Keratinocyte (primary cell): ENCODE measurements at regions not wholly inside any gene's neighbourhood (a gene's known extent, or its start where the extent isn't known, plus 50 kb on each side); places are given as distances from the start of the nearest gene placed in this dataset.

Experiments used
- DNase-seq: peaks from one replicate; pipeline ENCODE4 v3.0.0-alpha.2; 2011; ENCODE audit warnings: low read depth, missing footprints, low spot score
- FAIRE-seq: peaks from 2 replicates; lab custom pipeline; 2011; peaks lifted over from hg19 to GRCh38; lab: Jason Lieb, UNC
- H2AFZ ChIP-seq: 2 replicates; pipeline ENCODE4 v1.6.0; 2012; ENCODE audit warnings: low read length, control low read depth, inconsistent platforms; ENCODE audit not compliant: control insufficient read depth
- H3K27ac ChIP-seq: 2 replicates; pipeline ENCODE4 v1.5.1; 2011; ENCODE audit warnings: low read length; ENCODE audit not compliant: control insufficient read depth, insufficient read depth
- H3K27me3 ChIP-seq: 3 replicates; pipeline ENCODE4 v1.6.0; 2011; ENCODE audit warnings: low read length; ENCODE audit not compliant: control insufficient read depth, insufficient read depth; ENCODE audit errors: extremely low read depth
- H3K36me3 ChIP-seq, 2 experiments: 2 replicates in 1 of 2; 3 replicates in 1 of 2; pipeline ENCODE4 v1.5.1; 2011; ENCODE audit warnings: low read length in 2 of 2, mild to moderate bottlenecking in 1 of 2; ENCODE audit not compliant: control insufficient read depth in 2 of 2, insufficient read depth in 2 of 2; ENCODE audit errors: extremely low read depth in 1 of 2
- H3K4me1 ChIP-seq: 3 replicates; pipeline ENCODE4 v1.5.1; 2011; ENCODE audit warnings: low read length; ENCODE audit not compliant: control insufficient read depth, insufficient read depth; ENCODE audit errors: extremely low read depth
- H3K4me2 ChIP-seq: 3 replicates; pipeline ENCODE4 v1.6.0; 2011; ENCODE audit warnings: low read depth, low read length; ENCODE audit not compliant: control insufficient read depth, insufficient read depth; ENCODE audit errors: extremely low read depth
- H3K4me3 ChIP-seq, 3 experiments: fragments of 200-600 bp in 1 of 3; sonication (generic) in 1 of 3; 2 replicates in 2 of 3; 3 replicates in 1 of 3; pipeline ENCODE4 v1.5.1; 2011 to 2016; ENCODE audit warnings: low read length in 3 of 3, mild to moderate bottlenecking in 3 of 3, control low read depth in 2 of 3, inconsistent platforms in 1 of 3, low read depth in 1 of 3, mixed read lengths in 1 of 3, mixed run types in 1 of 3, moderate library complexity in 1 of 3; ENCODE audit not compliant: control insufficient read depth in 2 of 3, insufficient read depth in 2 of 3; ENCODE audit errors: extremely low read depth in 1 of 3
- H3K79me2 ChIP-seq: 2 replicates; pipeline ENCODE4 v1.6.0; 2012; ENCODE audit warnings: low read length; ENCODE audit not compliant: control insufficient read depth, insufficient read depth
- H3K9ac ChIP-seq: 3 replicates; pipeline ENCODE4 v1.6.0; 2011; ENCODE audit warnings: low read length; ENCODE audit not compliant: control insufficient read depth, insufficient read depth; ENCODE audit errors: extremely low read depth
- H3K9me1 ChIP-seq: 3 replicates; pipeline ENCODE4 v1.6.0; 2011; ENCODE audit warnings: low read length; ENCODE audit not compliant: control insufficient read depth, insufficient read depth; ENCODE audit errors: extremely low read depth
- H3K9me3 ChIP-seq: 2 replicates; pipeline ENCODE4 v1.5.1; 2012; ENCODE audit warnings: low read depth, low read length; ENCODE audit not compliant: control insufficient read depth
- H4K20me1 ChIP-seq: 3 replicates; pipeline ENCODE4 v1.6.0; 2011; ENCODE audit warnings: low read length; ENCODE audit not compliant: control insufficient read depth, insufficient read depth; ENCODE audit errors: extremely low read depth
- EZH2 ChIP-seq: IDR thresholded peaks from one replicate; pipeline ENCODE4 v1.6.1; 2012; ENCODE audit warnings: inconsistent platforms, mild to moderate bottlenecking, low read length, moderate library complexity
- dilution Hi-C: fragments of 300-500 bp; cut with MboI; formaldehyde crosslinking; loops from one replicate; pipeline ENCODE4 v1.7.0; 2020; ENCODE audit warnings: low sequenced_read_pairs; ENCODE audit not compliant: extremely low pct_ligation_motif_present
- TF ChIP-seq, protein P1 (sequence below), 3 experiments: IDR thresholded peaks in 1 of 3; conservative IDR thresholded peaks in 1 of 3; optimal IDR thresholded peaks in 1 of 3; 2 replicates in 2 of 3; 3 replicates in 1 of 3; pipeline versions ENCODE3 to v1.5.1; 2011; ENCODE audit warnings: low read length in 3 of 3, mild to moderate bottlenecking in 3 of 3, moderate library complexity in 2 of 3, control low read depth in 1 of 3, inconsistent platforms in 1 of 3; ENCODE audit not compliant: insufficient read depth in 2 of 3; ENCODE audit errors: extremely low read depth in 1 of 3

GRCh38 chr9:19939734-19940278 is 151.0 kb upstream of the SLC24A2 start:
- Histone ChIP-seq H3K79me2 (no peaks in the 10 kb centered on the region), H3K27ac (no peak overlapping the region), H3K4me1 (no peaks in the 10 kb centered on the region), H3K4me3 (no peak overlapping the region), H3K27me3 (no peaks in the 10 kb centered on the region), H3K9me3 (no peaks in the 10 kb centered on the region), H3K36me3 (no peaks in the 10 kb centered on the region), H3K9ac (no peak overlapping the region), H4K20me1 (no peaks in the 10 kb centered on the region), H3K9me1 (no peaks in the 10 kb centered on the region), H3K4me2 (no peak overlapping the region), H2AFZ (no peak overlapping the region)
- TF ChIP-seq, protein P1, sequence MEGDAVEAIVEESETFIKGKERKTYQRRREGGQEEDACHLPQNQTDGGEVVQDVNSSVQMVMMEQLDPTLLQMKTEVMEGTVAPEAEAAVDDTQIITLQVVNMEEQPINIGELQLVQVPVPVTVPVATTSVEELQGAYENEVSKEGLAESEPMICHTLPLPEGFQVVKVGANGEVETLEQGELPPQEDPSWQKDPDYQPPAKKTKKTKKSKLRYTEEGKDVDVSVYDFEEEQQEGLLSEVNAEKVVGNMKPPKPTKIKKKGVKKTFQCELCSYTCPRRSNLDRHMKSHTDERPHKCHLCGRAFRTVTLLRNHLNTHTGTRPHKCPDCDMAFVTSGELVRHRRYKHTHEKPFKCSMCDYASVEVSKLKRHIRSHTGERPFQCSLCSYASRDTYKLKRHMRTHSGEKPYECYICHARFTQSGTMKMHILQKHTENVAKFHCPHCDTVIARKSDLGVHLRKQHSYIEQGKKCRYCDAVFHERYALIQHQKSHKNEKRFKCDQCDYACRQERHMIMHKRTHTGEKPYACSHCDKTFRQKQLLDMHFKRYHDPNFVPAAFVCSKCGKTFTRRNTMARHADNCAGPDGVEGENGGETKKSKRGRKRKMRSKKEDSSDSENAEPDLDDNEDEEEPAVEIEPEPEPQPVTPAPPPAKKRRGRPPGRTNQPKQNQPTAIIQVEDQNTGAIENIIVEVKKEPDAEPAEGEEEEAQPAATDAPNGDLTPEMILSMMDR (optimal IDR thresholded peaks at IDR 0.05 in 1 of 3, IDR thresholded peaks at IDR 0.05 in 1 of 3, conservative IDR thresholded peaks at IDR 0.05 in 1 of 3; ENCODE audit: extremely low read depth in 1 of 3, insufficient read depth in 2 of 3, low read length in 3 of 3) = no peak
- no peak for TF ChIP-seq EZH2
- DNase-seq = no peak
- dilution Hi-C loops = loop anchor here (25.0 kb wide), 2 partner anchors 247 to 422 kb away; no protein-coding TSS in a partner anchor
- no peak for FAIRE-seq

DNA sequence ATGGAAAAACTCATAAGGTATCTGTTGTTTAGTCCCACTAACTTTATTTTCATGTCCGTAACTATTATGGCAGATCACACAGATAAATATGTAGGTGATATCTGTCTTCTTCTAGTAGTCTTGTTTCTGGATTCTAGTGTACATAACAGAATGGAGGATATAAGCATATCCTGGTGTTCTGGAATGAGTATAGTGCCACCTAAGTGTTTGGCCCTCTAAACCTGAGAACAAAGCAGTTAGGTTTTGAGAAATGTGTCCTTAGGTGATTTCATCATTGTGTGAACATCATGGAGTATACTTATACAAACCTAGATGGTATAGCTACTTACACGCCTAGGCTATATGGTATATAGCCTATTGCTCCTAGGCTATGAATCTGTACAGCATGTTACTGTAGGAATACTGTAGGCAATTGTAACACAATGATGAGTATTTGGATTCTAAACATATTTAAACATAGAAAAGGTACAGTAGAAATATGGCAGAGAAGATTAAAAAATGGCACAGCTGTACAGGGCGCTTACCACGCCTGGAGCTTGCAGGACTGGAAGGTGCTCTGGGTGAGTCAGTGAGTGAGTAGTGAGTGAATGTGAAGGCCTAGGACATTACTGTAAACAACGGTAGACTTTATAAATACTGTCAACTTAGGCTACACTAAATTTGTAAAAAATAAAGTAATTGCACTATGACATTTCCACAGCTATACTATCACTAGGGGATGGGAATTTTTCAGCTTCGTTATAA is 150.3 kb upstream of the SLC24A2 start:
- no peak overlapping the region for H3K9ac ChIP-seq
- FAIRE-seq = no peak
- TF ChIP-seq, protein P1 (optimal IDR thresholded peaks at IDR 0.05 in 1 of 3, IDR thresholded peaks at IDR 0.05 in 1 of 3, conservative IDR thresholded peaks at IDR 0.05 in 1 of 3; ENCODE audit: extremely low read depth in 1 of 3, insufficient read depth in 2 of 3, low read length in 3 of 3) = no peak
- no peak for TF ChIP-seq EZH2
- no peak overlapping the region for H3K4me2 ChIP-seq
- H4K20me1 ChIP-seq = no peaks in the 10 kb centered on the region
- dilution Hi-C loops = loop anchor here (25.0 kb wide), 2 partner anchors 248 to 423 kb away; no protein-coding TSS in a partner anchor
- H3K9me3 ChIP-seq = no peaks in the 10 kb centered on the region
- H3K27ac ChIP-seq = no peak overlapping the region
- no peaks in the 10 kb centered on the region for H3K36me3 ChIP-seq
- no peaks in the 10 kb centered on the region for H3K27me3 ChIP-seq
- no peak overlapping the region for H3K4me3 ChIP-seq
- H2AFZ ChIP-seq = no peak overlapping the region
- no peaks in the 10 kb centered on the region for H3K79me2 ChIP-seq
- H3K4me1 ChIP-seq = no peaks in the 10 kb centered on the region
- H3K9me1 ChIP-seq = no peaks in the 10 kb centered on the region
- DNase-seq = no peak
